Type B pancreatic cell (in vitro differentiated cells): ENCODE measurements at regions not wholly inside any gene's neighbourhood (a gene's known extent, or its start where the extent isn't known, plus 50 kb on each side); places are given as distances from the start of the nearest gene placed in this dataset.
"Not testable (repeated sequence)": the region's sequence is repeated elsewhere in the genome, so short reads cannot be mapped to it uniquely, and the experiment has no call there.

Source experiments
- DNase-seq: peaks from one replicate; pipeline ENCODE4 v3.0.0; 2021; ENCODE audit warnings: mixed read lengths; ENCODE audit not compliant: unreplicated experiment; ENCODE audit errors: extremely low spot score
- H3K27ac Mint-ChIP-seq: 2 replicates; pipeline ENCODE4 v1.8.0; 2021; ENCODE audit warnings: mild to moderate bottlenecking, mixed read lengths
- H3K27me3 Mint-ChIP-seq: 2 replicates; pipeline ENCODE4 v1.8.0; 2021; ENCODE audit warnings: mixed read lengths
- H3K36me3 Mint-ChIP-seq: 2 replicates; pipeline ENCODE4 v1.8.0; 2021; ENCODE audit warnings: mixed read lengths
- H3K4me1 Mint-ChIP-seq: one replicate; pipeline ENCODE4 v1.8.0; 2021; ENCODE audit warnings: mixed read lengths; ENCODE audit not compliant: unreplicated experiment
- H3K4me3 Mint-ChIP-seq: 2 replicates; pipeline ENCODE4 v1.8.0; 2021; ENCODE audit warnings: mild to moderate bottlenecking, mixed read lengths
- H3K9me3 Mint-ChIP-seq: 2 replicates; pipeline ENCODE4 v1.8.0; 2021; ENCODE audit warnings: mixed read lengths
- TF ChIP-seq, protein P1 (sequence below): fragments of 200-600 bp; sonication (generic); conservative IDR thresholded peaks from 2 replicates; pipeline ENCODE4 v1.5.0; 2021; ENCODE audit warnings: antibody characterized with exemption, mild to moderate bottlenecking

DNA sequence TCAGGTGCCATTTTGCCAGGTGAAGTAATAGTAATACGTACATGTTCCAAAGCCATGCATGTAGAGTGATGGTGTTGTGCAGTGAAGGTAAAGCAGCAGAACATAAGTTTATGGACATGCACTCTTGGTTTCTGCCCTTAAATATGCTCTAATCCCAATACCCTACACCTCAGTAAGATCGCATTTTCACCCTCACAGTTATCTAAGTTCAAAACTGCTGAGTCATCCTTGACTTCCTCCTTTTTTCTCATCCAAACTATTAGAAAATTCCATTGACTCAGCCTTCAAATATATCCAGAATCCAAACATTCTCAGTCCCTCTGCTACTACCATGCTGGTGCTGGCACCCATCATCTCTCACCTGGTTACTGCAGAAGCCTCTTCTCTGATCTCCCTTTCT lies 652.9 kb upstream of the IGFBP7 start:
- TF ChIP-seq, protein P1, sequence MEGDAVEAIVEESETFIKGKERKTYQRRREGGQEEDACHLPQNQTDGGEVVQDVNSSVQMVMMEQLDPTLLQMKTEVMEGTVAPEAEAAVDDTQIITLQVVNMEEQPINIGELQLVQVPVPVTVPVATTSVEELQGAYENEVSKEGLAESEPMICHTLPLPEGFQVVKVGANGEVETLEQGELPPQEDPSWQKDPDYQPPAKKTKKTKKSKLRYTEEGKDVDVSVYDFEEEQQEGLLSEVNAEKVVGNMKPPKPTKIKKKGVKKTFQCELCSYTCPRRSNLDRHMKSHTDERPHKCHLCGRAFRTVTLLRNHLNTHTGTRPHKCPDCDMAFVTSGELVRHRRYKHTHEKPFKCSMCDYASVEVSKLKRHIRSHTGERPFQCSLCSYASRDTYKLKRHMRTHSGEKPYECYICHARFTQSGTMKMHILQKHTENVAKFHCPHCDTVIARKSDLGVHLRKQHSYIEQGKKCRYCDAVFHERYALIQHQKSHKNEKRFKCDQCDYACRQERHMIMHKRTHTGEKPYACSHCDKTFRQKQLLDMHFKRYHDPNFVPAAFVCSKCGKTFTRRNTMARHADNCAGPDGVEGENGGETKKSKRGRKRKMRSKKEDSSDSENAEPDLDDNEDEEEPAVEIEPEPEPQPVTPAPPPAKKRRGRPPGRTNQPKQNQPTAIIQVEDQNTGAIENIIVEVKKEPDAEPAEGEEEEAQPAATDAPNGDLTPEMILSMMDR, result no peak
- Mint-ChIP-seq H3K36me3 (no peaks in the 10 kb centered on the region), H3K27me3 (no peaks in the 10 kb centered on the region), H3K4me3 (no peak overlapping the region), H3K27ac (no peak overlapping the region), H3K4me1 (peaks cover 4% of the 10 kb centered on the region), H3K9me3 (no peaks in the 10 kb centered on the region)
- DNase-seq, result no peak

DNA sequence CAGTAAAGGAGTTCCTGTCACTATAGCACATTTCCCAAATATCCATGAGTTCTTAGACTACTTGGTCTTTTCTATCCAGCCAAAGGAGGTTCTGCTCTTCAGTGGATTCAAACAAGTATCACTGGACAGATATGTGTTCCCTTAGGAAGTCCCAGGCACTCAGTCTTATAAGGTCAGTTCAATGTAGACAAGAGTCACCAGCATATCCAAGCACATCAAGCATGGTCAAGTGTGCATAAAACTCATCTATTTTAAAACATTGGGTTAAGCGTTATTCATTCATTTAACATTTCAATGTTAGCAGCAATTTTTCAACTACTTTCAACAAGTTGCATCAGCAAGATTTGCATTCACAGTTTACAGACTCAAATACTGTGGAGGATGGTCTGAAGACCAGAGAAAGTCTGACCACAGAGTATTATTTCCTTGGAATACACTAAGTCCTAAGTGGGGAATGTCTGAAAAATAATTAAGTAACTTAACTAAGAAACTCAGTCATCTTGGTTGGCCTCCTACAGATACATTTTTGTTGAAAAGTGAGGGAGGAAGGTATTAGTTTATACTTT lies 630.5 kb upstream of the IGFBP7 start:
- no peaks in the 10 kb centered on the region for H3K36me3 Mint-ChIP-seq
- TF ChIP-seq, protein P1, result no peak
- H3K4me3 Mint-ChIP-seq, result no peak overlapping the region
- H3K27me3 Mint-ChIP-seq, result no peaks in the 10 kb centered on the region
- no peaks in the 10 kb centered on the region for H3K4me1 Mint-ChIP-seq
- no peak overlapping the region for H3K27ac Mint-ChIP-seq
- H3K9me3 Mint-ChIP-seq, result peaks cover 13% of the 10 kb centered on the region
- DNase-seq, result no peak

DNA sequence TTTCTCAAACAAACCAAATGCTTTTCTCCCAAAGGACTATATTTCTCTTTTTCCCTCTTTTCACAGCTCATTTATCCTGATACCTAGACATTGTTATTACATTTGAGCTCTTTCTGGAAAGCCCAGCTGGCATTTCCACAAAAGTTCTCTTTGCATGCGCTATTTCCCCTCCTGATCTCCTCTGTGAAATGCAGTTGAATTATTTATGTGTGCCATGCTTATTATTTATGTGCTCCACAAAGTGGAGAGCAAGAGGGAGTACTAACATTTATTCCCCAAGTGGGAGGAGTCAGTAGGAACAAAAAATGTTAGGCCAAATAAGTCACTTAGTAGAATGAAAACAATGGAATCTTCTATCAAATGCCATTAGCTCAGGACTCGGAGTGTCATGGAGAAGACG lies 626.6 kb upstream of the IGFBP7 start:
- no peak overlapping the region for H3K27ac Mint-ChIP-seq
- TF ChIP-seq, protein P1, result no peak
- no peak for DNase-seq
- H3K36me3 Mint-ChIP-seq, result no peaks in the 10 kb centered on the region
- H3K4me3 Mint-ChIP-seq, result no peak overlapping the region
- no peaks in the 10 kb centered on the region for H3K4me1 Mint-ChIP-seq
- H3K9me3 Mint-ChIP-seq, result peaks cover 8% of the 10 kb centered on the region
- H3K27me3 Mint-ChIP-seq, result no peaks in the 10 kb centered on the region

DNA sequence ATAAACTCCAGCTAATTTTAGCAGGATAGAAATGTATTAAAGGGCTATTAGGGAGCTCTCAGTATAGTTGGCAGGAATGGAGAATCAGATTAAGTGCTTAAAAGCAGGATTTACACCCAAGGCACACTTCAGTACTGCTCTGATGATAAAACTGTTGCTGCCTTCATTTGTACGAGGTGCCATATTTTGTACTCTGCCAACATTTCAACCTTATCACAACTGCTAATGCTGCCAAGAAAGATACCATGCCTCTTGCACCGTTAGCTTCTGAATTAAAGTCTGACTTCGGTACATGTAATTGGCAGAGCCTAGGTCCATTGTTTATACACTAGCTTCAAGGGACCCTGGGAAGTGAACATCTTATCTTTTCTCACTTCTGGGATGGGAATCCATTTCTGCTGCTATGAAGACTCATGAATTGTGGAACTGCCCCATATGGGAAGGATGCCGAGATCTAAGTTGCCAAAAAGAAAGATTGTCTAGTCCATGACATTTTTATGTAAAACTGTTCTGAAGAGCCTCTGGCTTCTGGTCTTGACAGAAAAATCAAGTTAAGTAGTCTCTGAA lies 624.0 kb upstream of the IGFBP7 start:
- H3K27me3 Mint-ChIP-seq, result no peaks in the 10 kb centered on the region
- H3K4me1 Mint-ChIP-seq, result no peaks in the 10 kb centered on the region
- H3K4me3 Mint-ChIP-seq, result no peak overlapping the region
- no peak for DNase-seq
- no peaks in the 10 kb centered on the region for H3K36me3 Mint-ChIP-seq
- no peak overlapping the region for H3K27ac Mint-ChIP-seq
- H3K9me3 Mint-ChIP-seq, result peaks cover 8% of the 10 kb centered on the region
- TF ChIP-seq, protein P1, result no peak

DNA sequence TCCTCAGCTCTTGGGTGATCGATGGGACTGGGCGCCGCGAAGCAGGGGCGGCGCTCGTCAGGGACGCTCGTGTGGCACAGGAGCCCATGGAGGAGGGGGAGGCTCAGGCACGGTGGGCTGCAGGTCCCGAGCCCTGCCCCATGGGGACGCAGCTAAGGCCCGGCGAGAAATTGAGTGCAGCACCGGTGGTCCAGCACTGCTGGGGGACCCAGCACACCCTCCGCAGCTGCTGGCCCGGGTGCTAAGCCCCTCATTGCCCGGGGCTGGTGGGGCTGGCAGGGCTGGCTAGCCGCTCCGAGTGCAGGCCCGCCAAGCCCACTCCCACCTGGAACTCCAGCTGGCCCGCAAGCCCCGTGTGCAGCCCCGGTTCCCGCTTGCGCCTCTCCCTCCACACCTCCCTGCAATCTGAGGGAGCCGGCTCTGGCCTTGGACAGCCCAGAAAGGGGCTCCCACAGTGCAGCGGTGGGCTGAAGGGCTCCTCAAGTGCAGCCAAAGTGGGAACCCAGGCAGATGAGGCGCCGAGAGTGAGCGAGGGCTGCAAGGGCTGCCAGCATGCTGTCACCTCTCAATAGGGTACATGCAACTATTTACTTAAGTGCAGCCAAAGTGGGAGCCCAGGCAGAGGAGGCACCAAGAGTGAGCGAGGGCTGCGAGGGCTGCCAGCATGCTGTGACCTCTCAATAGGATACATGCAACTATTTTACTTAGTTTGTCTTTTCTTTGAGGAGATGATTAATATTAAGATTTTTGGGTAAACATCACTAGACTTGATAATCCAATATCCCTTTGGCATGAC lies 619.8 kb upstream of the IGFBP7 start:
- not testable (repeated sequence) for H3K27me3 Mint-ChIP-seq, H3K4me1 Mint-ChIP-seq, H3K4me3 Mint-ChIP-seq, H3K36me3 Mint-ChIP-seq, DNase-seq, H3K27ac Mint-ChIP-seq, H3K9me3 Mint-ChIP-seq

DNA sequence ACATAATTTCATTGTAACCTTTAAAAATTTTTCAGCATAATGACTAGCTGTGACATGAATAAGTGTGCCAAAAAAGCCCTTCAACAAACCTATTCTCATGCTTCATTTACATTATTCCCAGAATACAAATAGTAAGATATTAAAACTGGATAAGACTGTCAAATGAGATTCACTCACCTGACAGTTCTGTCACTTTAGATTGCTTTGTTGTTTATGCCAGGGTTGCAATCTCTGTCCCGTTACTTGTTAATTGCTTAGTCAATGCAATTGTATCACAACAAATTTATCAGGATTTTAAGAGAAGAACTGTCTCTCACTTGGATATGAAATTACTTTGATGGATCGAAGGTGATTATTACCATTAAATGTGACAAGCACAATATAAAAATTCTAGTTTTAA lies 616.0 kb upstream of the IGFBP7 start:
- H3K27ac Mint-ChIP-seq, result no peak overlapping the region
- DNase-seq, result no peak
- no peaks in the 10 kb centered on the region for H3K4me1 Mint-ChIP-seq
- H3K4me3 Mint-ChIP-seq, result no peak overlapping the region
- TF ChIP-seq, protein P1, result no peak
- no peaks in the 10 kb centered on the region for H3K36me3 Mint-ChIP-seq
- H3K9me3 Mint-ChIP-seq, result no peaks in the 10 kb centered on the region
- H3K27me3 Mint-ChIP-seq, result no peaks in the 10 kb centered on the region
